PC-9 (cell line): ENCODE measurements at regions not wholly inside any gene's neighbourhood (a gene's known extent, or its start where the extent isn't known, plus 50 kb on each side); places are given as distances from the start of the nearest gene placed in this dataset.
A peak's percentile ranks its signal among the peaks of the same experiment; 100 is the strongest.
"Not testable (repeated sequence)": the region's sequence is repeated elsewhere in the genome, so short reads cannot be mapped to it uniquely, and the experiment has no call there.

Experiments used
- BruUV-seq: library from RNA; stranded (reverse); fragments of 400-500 nt; replicated peaks from 2 replicates; lab custom pipeline; 2021; lab: Mats Ljungman, UMichigan
- CTCF ChIA-PET: fragments of 300-600 bp; sonication (Branson Sonifier 250); formaldehyde crosslinking; loops from one replicate; lab custom pipeline; 2022; ENCODE audit warnings: antibody characterized with exemption; lab: Charles Lee
- POLR2A ChIA-PET: fragments of 300-600 bp; sonication (Branson Sonifier 250); formaldehyde crosslinking; loops from one replicate; lab custom pipeline; 2022; ENCODE audit warnings: antibody characterized with exemption; ENCODE audit not compliant: unreplicated experiment; lab: Charles Lee
- DNase-seq, 2 experiments: peaks; one replicate each; pipeline versions ENCODE4 v3.0.0 to v3.0.0-alpha.2; 2015 to 2022; ENCODE audit warnings: mixed read lengths in 1 of 2
- H2AFZ ChIP-seq: fragments of 200-600 bp; sonication (generic); 2 replicates; pipeline ENCODE4 v1.8.1; 2017; ENCODE audit warnings: antibody characterized with exemption
- H3F3A ChIP-seq: fragments of 200-600 bp; sonication (generic); 2 replicates; pipeline ENCODE4 v1.8.1; 2017; ENCODE audit warnings: antibody characterized with exemption, mild to moderate bottlenecking, low read depth; ENCODE audit not compliant: insufficient read depth
- H3K27ac ChIP-seq: fragments of 200-600 bp; sonication (generic); 2 replicates; pipeline ENCODE4 v1.6.1; 2016; ENCODE audit warnings: mixed run types
- H3K27me3 ChIP-seq: fragments of 200-600 bp; sonication (generic); 2 replicates; pipeline ENCODE4 v1.6.1; 2016; ENCODE audit warnings: low read depth, mixed run types; ENCODE audit not compliant: insufficient read depth
- H3K36me3 ChIP-seq: fragments of 200-600 bp; sonication (generic); 2 replicates; pipeline ENCODE4 v1.6.1; 2016; ENCODE audit warnings: low read depth, mixed run types
- H3K4me1 ChIP-seq: fragments of 200-600 bp; sonication (generic); replicated peaks from 2 replicates; pipeline ENCODE4 v1.6.1; 2016; ENCODE audit warnings: mixed run types; ENCODE audit not compliant: insufficient read depth
- H3K4me2 ChIP-seq: fragments of 200-600 bp; sonication (generic); 2 replicates; pipeline ENCODE4 v1.6.1; 2017; ENCODE audit warnings: mixed run types
- H3K4me3 ChIP-seq: fragments of 200-600 bp; sonication (generic); 2 replicates; pipeline ENCODE4 v1.6.1; 2016; ENCODE audit warnings: mixed run types
- H3K79me2 ChIP-seq: fragments of 200-600 bp; sonication (generic); 2 replicates; pipeline ENCODE4 v1.6.1; 2017; ENCODE audit warnings: low read depth, mixed run types
- H3K9me2 ChIP-seq: fragments of 200-600 bp; sonication (generic); 2 replicates; pipeline ENCODE4 v1.8.1; 2017; ENCODE audit warnings: mild to moderate bottlenecking; ENCODE audit not compliant: insufficient read depth
- H3K9me3 ChIP-seq: fragments of 200-600 bp; sonication (generic); 2 replicates; pipeline ENCODE4 v1.8.1; 2016; ENCODE audit warnings: low read depth; ENCODE audit not compliant: insufficient read depth
- H4K20me1 ChIP-seq: fragments of 200-600 bp; sonication (generic); 2 replicates; pipeline ENCODE4 v1.8.1; 2017; ENCODE audit not compliant: insufficient read depth
- CTCF ChIP-seq: fragments of 200-600 bp; sonication (generic); conservative IDR thresholded peaks from 2 replicates; pipeline ENCODE4 v1.6.1; 2017; ENCODE audit warnings: mixed run types, antibody characterized with exemption, mild to moderate bottlenecking, moderate library complexity
- EZH2 ChIP-seq: fragments of 200-600 bp; sonication (generic); IDR thresholded peaks from 2 replicates; pipeline ENCODE4 v1.8.0; 2017; ENCODE audit warnings: antibody characterized with exemption, low read depth
- intact Hi-C: fragments of 100-400 bp; cut with micrococcal nuclease; formaldehyde crosslinking; loops from one replicate; pipeline ENCODE4 v1.10.0; 2022; ENCODE audit not compliant: unreplicated experiment

- TF ChIP-seq CTCF (peak; percentile 82), EZH2 (no peak)
- Histone ChIP-seq H3F3A (no peaks in the 10 kb centered on the region), H3K79me2 (no peaks in the 10 kb centered on the region), H2AFZ (no peak overlapping the region), H3K4me2 (no peak overlapping the region), H3K9me3 (no peaks in the 10 kb centered on the region), H3K27me3 (no peaks in the 10 kb centered on the region), H3K9me2 (no peaks in the 10 kb centered on the region), H3K27ac (no peak overlapping the region), H3K36me3 (no peaks in the 10 kb centered on the region), H3K4me1 (no peaks in the 10 kb centered on the region), H4K20me1 (no peaks in the 10 kb centered on the region), H3K4me3 (no peak overlapping the region)
- ChIA-PET POLR2A (interaction anchor here (0.6 kb wide), 1 partner anchor 272 kb away, joined by 4 read pairs; no protein-coding TSS in a partner anchor), CTCF (interaction anchor here (0.7 kb wide), 1 partner anchor 39 kb away, joined by 3 read pairs; no protein-coding TSS in a partner anchor)
- no TSS peak for BruUV-seq
- intact Hi-C loops, result loop anchor here (5.0 to 10.0 kb wide), 3 partner anchors 655 to 1447 kb away; no protein-coding TSS in a partner anchor
- peak in 1 of 2 experiments; percentile 30 for DNase-seq
These were observed 107.2 kb upstream of the L3MBTL4 start for GRCh38 chr18:6521803-6522418.

- Histone ChIP-seq H3F3A (no peaks in the 10 kb centered on the region), H3K9me3 (no peaks in the 10 kb centered on the region), H3K36me3 (no peaks in the 10 kb centered on the region), H3K27ac (no peak overlapping the region), H3K4me1 (no peaks in the 10 kb centered on the region), H2AFZ (no peak overlapping the region), H3K4me3 (no peak overlapping the region), H3K4me2 (no peak overlapping the region), H4K20me1 (no peaks in the 10 kb centered on the region), H3K79me2 (no peaks in the 10 kb centered on the region), H3K27me3 (no peaks in the 10 kb centered on the region), H3K9me2 (no peaks in the 10 kb centered on the region)
- intact Hi-C loops, result loop anchor here (10.0 kb wide), 2 partner anchors 921 to 1451 kb away; no protein-coding TSS in a partner anchor
- no TSS peak for BruUV-seq
- POLR2A ChIA-PET, result no interaction called here
- TF ChIP-seq EZH2 (no peak), CTCF (no peak)
- CTCF ChIA-PET, result no interaction called here
- no peak for DNase-seq
These were observed 110.9 kb upstream of the L3MBTL4 start for GRCh38 chr18:6525604-6526003.

- TF ChIP-seq CTCF (no peak), EZH2 (no peak)
- H3K4me3 ChIP-seq, result no peak overlapping the region
- H4K20me1 ChIP-seq, result no peaks in the 10 kb centered on the region
- H3K9me3 ChIP-seq, result no peaks in the 10 kb centered on the region
- H2AFZ ChIP-seq, result no peak overlapping the region
- DNase-seq, result no peak
- ChIA-PET POLR2A (no interaction called here), CTCF (no interaction called here)
- H3K4me1 ChIP-seq, result no peaks in the 10 kb centered on the region
- no peaks in the 10 kb centered on the region for H3K9me2 ChIP-seq
- H3K27ac ChIP-seq, result no peak overlapping the region
- BruUV-seq, result no TSS peak
- H3K79me2 ChIP-seq, result no peaks in the 10 kb centered on the region
- H3F3A ChIP-seq, result no peaks in the 10 kb centered on the region
- intact Hi-C loops, result no loop called here
- H3K36me3 ChIP-seq, result no peaks in the 10 kb centered on the region
- no peak overlapping the region for H3K4me2 ChIP-seq
- peaks cover 13% of the 10 kb centered on the region; the same call in 1 of the 2 replicates for H3K27me3 ChIP-seq
These were observed 122.8 kb upstream of the L3MBTL4 start for GRCh38 chr18:6537475-6537874.

GRCh38 chr18:6541131-6541679 is 126.5 kb upstream of the L3MBTL4 start:
- H3K9me3 ChIP-seq, DNase-seq, H3K4me1 ChIP-seq, H3K27me3 ChIP-seq, H3K9me2 ChIP-seq, H3K4me3 ChIP-seq, H3K36me3 ChIP-seq, H3K27ac ChIP-seq, CTCF ChIA-PET, H2AFZ ChIP-seq, BruUV-seq, POLR2A ChIA-PET, H3K4me2 ChIP-seq, H3F3A ChIP-seq, H4K20me1 ChIP-seq, H3K79me2 ChIP-seq: not testable (repeated sequence)
- intact Hi-C loops, result loop anchor here (5.0 kb wide), 1 partner anchor 636 kb away; no protein-coding TSS in a partner anchor
